LoVo (cell line): ENCODE measurements at regions not wholly inside any gene's neighbourhood (a gene's known extent, or its start where the extent isn't known, plus 50 kb on each side); places are given as distances from the start of the nearest gene placed in this dataset.
"Not testable (repeated sequence)": the region's sequence is repeated elsewhere in the genome, so short reads cannot be mapped to it uniquely, and the experiment has no call there.

Experiments
- DNase-seq: peaks from one replicate; pipeline ENCODE4 v3.0.0-alpha.2; 2016; ENCODE audit warnings: low spot score

GRCh38 chr6:103769431-103769830 lies 1090.3 kb downstream of the HACE1 start:
- DNase-seq, result no peak

- no peak for DNase-seq
These were observed 1109.1 kb downstream of the HACE1 start for GRCh38 chr6:103750603-103751002.

GRCh38 chr6:103734016-103734415 lies 1125.7 kb downstream of the HACE1 start:
- DNase-seq, result no peak

- DNase-seq, result no peak
These were observed 1130.1 kb downstream of the HACE1 start for GRCh38 chr6:103729658-103730057.

DNA sequence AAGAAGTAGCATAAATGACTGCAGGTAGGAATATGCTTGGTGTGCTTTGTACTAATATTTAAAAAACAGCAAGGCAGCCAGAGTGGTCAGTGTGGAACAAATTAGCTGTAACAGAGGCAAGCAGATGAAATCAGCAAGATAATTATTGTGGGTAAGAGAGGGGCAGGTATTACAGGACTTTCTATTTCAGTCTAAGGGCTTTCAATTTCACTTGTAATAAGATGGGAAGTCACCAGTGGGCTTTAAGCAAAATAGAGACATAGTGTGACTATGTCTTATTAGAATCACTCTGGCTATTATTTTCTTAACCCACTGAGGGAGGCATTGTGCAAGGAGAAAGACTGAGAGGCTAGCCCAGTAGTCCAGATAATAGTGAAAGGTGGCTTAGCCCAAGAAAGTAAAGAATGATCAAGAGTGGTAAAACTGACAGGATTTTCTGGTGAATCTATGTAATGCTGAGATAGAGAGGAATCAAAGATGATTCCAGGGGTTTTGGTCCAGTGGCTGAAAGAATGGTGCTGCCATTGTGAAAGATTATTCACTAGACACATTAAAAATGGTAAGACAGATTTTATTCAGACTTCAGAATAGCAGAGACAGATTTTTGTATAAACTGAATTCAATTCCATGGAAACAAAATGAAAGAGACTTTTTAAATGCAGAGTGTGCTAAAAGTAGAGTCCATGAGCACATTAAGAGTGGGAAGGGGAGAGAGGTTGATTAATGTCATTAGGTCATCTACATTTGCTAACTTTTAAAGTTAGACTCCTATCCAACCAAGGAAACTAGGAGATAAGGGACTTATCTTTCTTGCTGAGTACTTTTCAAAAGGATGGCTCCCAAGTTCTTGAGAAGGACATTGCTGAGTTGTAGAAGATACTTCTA lies 1136.0 kb downstream of the HACE1 start:
- no peak for DNase-seq

- no peak for DNase-seq
These were observed 1137.0 kb downstream of the HACE1 start for GRCh38 chr6:103722683-103723082.

- no peak for DNase-seq
These were observed 1137.8 kb downstream of the HACE1 start for GRCh38 chr6:103721923-103722322.

DNA sequence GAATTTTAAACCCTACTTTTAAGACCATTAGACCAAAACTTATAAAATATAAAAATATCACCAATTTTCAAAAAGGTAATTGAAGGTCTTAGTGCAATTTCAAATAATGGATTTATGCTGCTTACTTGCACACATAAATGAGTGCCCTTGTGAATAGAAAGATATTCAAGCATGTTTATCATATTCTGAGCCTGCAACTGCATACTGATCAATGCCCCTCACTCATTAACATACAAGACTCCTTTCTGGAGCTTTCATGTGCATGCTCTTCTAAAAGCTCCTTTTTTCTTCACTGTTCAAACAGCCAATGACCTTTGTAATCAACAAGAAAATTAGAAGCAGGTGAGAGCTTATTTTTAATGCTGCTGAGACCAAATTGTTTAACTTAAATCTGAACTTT lies 1139.3 kb downstream of the HACE1 start:
- DNase-seq, result no peak

GRCh38 chr6:103719545-103719944 lies 1140.2 kb downstream of the HACE1 start:
- DNase-seq, result no peak

DNA sequence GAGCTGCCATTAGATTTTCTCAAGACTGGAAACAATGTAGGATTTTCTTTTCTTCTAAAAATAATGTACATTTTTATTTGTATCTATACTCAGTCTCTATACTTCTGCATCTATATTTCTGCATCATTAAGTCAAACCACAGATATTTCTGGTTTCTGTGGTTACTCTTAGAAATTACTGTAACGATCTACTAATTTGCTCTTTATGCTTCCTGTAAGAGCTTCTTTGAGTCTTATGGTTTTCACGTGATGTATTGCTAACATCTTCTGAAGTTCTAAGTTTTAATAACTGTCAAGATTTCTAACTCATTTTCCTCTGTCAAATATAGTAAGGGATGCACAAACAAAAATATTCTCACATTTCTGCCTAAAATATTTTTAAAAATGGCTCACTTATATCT lies 1144.5 kb downstream of the HACE1 start:
- DNase-seq, result no peak

GRCh38 chr6:103709236-103709635 lies 1150.5 kb downstream of the HACE1 start:
- not testable (repeated sequence) for DNase-seq

DNA sequence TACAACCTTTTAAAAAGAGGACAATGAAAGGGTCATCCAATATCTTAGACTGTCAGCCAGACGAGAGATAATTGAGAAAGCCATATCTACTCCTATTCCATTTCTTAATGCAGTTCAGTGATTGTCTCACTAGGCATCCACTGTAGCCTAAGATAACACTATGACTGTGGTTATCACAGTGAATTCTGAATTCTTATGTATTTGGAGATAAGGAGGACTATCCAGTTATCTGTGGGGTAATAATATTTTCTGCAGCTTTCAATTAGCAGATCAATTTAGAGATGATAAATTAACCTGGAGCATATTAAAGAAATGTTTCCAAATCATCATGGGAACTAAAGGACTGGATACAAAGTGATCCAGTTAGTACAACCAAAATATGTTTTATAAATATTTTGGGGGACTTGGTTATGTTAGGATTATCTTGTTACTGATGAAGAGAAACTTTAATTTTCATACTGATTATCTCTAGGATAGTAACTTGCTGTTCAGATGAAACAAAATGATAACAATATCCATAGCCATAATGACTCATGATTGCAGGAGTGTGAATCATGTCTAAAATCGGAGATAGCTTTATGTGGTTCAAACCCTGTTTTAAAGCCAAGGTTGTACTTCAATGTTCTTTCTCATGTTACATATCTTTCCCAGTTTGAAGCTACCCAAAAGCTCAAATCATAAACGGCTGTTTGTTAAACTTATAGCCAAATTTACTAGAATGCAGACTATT lies 1152.0 kb downstream of the HACE1 start:
- DNase-seq, result no peak

GRCh38 chr6:103699769-103700168 lies 1160.0 kb downstream of the HACE1 start:
- DNase-seq, result no peak

DNA sequence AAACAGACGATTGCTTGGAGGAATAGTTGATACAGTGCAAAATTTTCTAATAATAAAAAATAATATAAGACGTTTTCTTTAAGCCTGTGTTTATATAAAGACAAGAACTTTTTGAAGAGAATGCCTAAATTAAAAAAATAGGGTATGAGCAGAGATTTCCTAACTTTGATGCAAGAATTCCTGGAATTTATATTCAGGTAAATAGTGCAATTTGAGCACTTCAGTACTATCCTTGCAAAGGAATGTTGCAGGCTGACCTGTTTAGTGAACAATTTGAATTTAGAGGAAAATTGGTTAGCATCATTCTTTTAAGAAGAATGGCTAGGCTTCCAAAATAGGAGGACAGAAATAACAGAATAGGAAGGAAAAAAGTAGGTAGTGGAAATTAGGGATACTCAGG lies 1172.3 kb downstream of the HACE1 start:
- DNase-seq, result no peak

GRCh38 chr6:103680116-103680515 lies 1179.6 kb downstream of the HACE1 start:
- no peak for DNase-seq

DNA sequence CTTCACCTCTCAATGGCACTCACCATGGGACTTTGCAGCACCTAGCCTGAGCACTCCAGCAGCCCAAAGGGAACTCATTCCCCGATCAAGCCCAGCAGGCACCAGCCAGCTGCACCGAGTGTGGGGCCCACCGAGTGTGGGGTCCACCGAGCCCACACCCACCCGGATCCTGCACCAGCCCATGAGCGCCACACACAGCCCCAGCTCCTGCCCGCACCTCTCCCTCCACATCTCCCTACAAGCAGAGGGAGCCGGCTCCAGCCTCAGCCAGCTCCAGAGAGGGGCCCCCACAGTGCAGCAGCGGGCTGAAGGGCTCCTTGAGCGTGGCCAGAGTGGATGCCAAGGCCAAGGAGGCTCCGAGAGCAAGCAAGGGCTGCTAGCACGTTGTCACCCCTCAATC lies 1182.4 kb downstream of the HACE1 start:
- no peak for DNase-seq

- DNase-seq, result peak; percentile 8
These were observed 1183.8 kb downstream of the HACE1 start for GRCh38 chr6:103675807-103676406.

- DNase-seq, result no peak
These were observed 1184.9 kb downstream of the HACE1 start for GRCh38 chr6:103674790-103675189.

DNA sequence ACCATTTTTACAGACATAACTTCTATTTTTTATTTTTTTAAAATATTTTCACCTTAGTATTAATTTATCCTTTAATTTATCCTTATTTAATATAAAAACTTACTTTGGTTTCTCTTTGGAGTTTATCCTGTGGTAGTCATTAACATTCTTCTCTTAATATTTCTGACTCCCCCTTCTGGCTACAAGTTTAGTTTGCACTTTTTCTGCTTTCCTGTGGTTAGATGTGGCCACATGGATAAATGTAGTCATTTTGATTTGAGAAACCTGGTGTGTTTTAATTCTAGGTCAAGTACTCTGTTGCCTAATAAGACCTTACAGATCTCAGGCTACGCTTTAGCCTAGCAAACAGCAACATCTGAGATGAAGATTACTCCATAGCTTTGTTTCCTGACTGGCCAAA lies 1187.5 kb downstream of the HACE1 start:
- no peak for DNase-seq

DNA sequence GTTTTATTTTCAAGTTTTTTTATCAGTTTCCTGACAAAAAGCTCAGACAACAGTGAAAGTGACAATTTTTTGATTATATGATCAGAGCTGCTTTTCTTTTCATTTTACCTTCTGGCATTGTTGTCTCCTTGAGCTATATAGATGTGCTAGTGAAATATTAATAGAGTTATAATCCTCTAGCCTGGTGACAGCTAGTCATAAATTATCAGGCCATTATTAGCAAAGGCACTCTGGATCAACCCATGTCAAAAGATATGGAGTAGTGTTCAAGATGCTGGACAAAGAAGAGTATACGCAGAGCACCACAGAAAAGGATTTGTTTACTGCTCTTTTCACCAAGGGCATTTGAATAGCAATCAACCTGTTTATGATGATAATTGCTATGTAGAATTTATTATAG lies 1230.1 kb downstream of the HACE1 start:
- DNase-seq, result no peak

DNA sequence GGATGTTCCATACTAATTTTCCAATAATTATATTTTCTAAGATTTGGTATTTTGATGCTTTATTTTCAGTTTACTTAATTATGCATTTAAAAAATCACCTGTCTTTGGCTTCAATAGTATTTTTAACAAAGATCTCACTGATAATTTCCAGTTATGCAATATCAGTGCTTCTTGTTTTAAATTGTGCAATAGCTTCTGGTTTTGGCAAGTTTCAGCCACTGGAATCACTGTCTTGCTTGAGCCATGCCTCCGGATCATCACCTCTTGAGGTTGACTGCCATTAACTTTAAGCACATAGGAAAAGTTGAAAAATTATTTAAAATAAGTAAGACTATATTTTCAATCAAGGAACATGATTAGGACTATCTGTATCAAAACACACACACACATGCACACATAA lies 1242.1 kb downstream of the HACE1 start:
- DNase-seq, result no peak

DNA sequence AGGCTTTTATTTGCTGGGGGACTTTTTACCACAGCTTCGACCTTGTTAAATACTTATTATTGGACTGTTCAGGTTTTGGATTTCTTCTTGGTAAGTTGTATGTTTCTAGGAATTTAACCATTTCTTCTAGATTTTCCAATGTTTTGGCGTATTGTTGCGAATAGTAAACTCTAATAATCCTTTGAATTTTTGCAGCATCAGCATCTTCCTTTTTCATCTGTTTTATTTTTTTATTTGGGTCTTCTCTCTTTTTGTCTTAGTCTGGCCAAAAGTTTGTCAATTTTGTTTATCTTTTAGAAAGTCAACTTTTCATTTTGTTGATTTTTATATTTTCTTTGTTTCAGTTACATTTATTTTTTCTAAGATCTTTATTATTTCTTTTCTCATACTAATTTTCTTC lies 1272.0 kb downstream of the HACE1 start:
- no peak for DNase-seq

GRCh38 chr6:103578115-103578514 lies 1281.6 kb downstream of the HACE1 start:
- DNase-seq, result no peak
